ENCODE measurements at regions not wholly inside any gene's neighbourhood (a gene's known extent, or its start where the extent isn't known, plus 50 kb on each side); places are given as distances from the start of the nearest gene placed in this dataset.

DNA sequence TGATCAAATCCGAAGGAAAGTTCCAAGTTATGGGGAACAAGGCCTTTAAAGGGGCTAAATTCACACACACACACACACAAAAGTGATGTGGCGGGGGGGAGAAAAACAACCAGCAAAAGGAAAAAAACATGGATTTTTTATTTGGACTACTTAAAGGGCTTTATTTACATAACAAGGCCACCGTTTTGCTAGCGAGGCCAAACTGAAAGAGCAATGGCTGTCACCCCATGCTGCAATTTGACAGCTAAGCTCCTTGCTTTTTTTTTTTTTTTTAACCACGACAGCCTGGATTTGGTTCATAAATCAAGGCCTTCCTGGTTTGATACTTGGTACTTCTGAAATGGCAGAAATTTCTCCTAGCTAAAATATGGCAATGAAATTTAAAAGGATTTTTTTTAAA, 99.6 kb upstream of the PTCHD1 start:
- TF ChIP-seq, protein P1, sequence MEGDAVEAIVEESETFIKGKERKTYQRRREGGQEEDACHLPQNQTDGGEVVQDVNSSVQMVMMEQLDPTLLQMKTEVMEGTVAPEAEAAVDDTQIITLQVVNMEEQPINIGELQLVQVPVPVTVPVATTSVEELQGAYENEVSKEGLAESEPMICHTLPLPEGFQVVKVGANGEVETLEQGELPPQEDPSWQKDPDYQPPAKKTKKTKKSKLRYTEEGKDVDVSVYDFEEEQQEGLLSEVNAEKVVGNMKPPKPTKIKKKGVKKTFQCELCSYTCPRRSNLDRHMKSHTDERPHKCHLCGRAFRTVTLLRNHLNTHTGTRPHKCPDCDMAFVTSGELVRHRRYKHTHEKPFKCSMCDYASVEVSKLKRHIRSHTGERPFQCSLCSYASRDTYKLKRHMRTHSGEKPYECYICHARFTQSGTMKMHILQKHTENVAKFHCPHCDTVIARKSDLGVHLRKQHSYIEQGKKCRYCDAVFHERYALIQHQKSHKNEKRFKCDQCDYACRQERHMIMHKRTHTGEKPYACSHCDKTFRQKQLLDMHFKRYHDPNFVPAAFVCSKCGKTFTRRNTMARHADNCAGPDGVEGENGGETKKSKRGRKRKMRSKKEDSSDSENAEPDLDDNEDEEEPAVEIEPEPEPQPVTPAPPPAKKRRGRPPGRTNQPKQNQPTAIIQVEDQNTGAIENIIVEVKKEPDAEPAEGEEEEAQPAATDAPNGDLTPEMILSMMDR (IDR thresholded peaks at IDR 0.05): no peak
- TF ChIP-seq POLR2A (IDR thresholded peaks at IDR 0.05): no peak
- intact Hi-C loops (cut with DNase I; ENCODE audit: low total_unique reads): no loop called here
- H3K27me3 ChIP-seq: no peaks in the 10 kb centered on the region
- H3K9me3 ChIP-seq: no peaks in the 10 kb centered on the region
- H3K4me1 ChIP-seq: no peaks in the 10 kb centered on the region
- no peak overlapping the region for H3K4me3 ChIP-seq
- WGBS, 2 donors: 79 to 89% methylated on average over 5 of the region's 5 CpGs
- no peak for DNase-seq
- H3K27ac ChIP-seq: no peak overlapping the region
- H3K36me3 ChIP-seq (ENCODE audit: low read depth, missing control alignments): no peaks in the 10 kb centered on the region

DNA sequence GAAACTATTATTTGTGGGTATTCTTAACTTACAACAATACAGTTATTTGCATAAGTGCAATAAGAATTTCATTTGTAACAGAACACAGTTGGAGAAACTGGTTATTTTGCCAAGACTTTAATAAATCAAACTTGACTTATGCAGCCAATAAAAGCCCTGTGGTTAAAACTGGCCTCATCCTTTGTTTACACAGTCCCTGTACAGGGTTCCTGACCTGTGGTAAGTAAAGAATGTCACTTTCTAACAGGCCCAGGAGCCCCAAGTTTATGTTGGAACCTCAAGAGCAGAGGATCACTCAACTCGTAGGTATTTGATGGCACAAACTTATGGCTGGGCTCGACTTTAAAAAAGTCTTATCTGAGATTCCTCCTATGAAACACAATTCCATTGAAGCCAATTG, 88.6 kb upstream of the PTCHD1 start:
- Histone ChIP-seq H3K4me1 (no peaks in the 10 kb centered on the region), H3K4me3 (no peak overlapping the region), H3K27me3 (no peaks in the 10 kb centered on the region), H3K9me3 (no peaks in the 10 kb centered on the region), H3K36me3 (ENCODE audit: low read depth, missing control alignments) (no peaks in the 10 kb centered on the region), H3K27ac (no peak overlapping the region)
- 82 to 88% methylated on average over 2 of the region's 2 CpGs for WGBS, 2 donors
- intact Hi-C loops (cut with DNase I; ENCODE audit: low total_unique reads): no loop called here
- no peak for DNase-seq
- TF ChIP-seq POLR2A (IDR thresholded peaks at IDR 0.05): no peak
- TF ChIP-seq, protein P1 (IDR thresholded peaks at IDR 0.05): no peak

DNA sequence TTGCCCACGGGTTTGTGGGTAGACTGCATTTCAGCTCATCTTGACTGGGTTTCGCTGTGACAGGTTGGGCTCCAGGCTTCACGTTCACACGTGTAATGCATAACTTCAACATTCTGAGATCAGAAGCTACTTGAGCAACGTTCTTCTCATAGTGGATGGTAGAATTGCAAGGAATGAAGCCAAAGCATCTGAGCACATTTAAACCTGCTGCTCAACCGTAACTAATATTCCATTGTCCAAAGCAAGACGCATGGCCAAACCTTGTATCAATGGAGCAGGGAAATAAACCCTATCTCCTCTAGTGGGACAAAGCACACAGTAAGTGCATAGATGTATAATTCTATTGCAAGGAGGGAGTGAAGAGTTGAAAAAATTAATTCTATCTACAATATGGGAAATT, 86.5 kb upstream of the PTCHD1 start:
- no peak for TF ChIP-seq POLR2A (IDR thresholded peaks at IDR 0.05)
- TF ChIP-seq, protein P1 (IDR thresholded peaks at IDR 0.05): no peak
- intact Hi-C loops (cut with DNase I; ENCODE audit: low total_unique reads): no loop called here
- Histone ChIP-seq H3K27me3 (no peaks in the 10 kb centered on the region), H3K36me3 (ENCODE audit: low read depth, missing control alignments) (no peaks in the 10 kb centered on the region), H3K4me1 (no peaks in the 10 kb centered on the region), H3K9me3 (no peaks in the 10 kb centered on the region), H3K4me3 (no peak overlapping the region), H3K27ac (no peak overlapping the region)
- 95% methylated on average over 7 of the region's 7 CpGs for WGBS, 2 donors
- DNase-seq: no peak

DNA sequence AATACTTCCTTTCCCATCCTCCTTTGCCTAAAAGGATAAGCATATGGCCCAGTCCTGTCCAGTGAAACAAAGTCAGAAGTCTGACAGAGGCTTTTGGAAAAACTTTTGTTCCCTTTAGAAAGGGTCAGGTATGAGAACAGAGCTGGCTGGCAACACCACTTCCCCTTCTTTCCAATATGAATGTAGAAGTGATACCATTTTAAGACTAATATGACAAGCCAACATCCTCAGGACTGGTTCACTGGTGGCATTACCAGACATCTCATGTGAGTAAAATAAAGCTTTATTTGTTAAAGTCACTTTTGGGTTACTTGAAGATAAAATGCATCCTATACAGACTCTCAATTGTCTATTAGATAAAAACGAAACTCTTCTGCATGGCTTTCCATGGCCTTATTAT, 83.6 kb upstream of the PTCHD1 start:
- no peaks in the 10 kb centered on the region for H3K36me3 ChIP-seq (ENCODE audit: low read depth, missing control alignments)
- no peak for TF ChIP-seq POLR2A (IDR thresholded peaks at IDR 0.05)
- TF ChIP-seq, protein P1 (IDR thresholded peaks at IDR 0.05): no peak
- no peak overlapping the region for H3K27ac ChIP-seq
- 85 to 88% methylated on average over 1 of the region's 1 CpG for WGBS, 2 donors
- intact Hi-C loops (cut with DNase I; ENCODE audit: low total_unique reads): no loop called here
- H3K4me1 ChIP-seq: no peaks in the 10 kb centered on the region
- H3K27me3 ChIP-seq: no peaks in the 10 kb centered on the region
- no peaks in the 10 kb centered on the region for H3K9me3 ChIP-seq
- DNase-seq: no peak
- H3K4me3 ChIP-seq: no peak overlapping the region

DNA sequence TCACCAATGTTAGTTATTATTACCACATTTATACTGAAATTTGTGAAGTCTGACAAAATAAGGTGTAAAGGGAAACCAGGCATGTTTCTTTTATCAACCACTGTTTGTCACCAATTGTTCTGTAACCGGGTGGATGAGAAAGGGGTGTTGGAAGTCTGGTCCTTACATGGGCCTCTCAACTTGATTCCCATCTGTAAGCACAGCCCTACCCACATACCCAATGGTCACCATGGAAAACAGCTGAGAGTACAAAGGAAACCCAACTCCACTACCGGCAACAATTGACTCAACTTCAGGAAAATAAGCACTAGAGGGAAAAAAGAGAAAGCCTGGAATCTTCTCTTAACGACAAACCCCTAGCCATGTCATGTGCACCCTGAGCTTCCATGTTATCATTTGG, 70.8 kb upstream of the PTCHD1 start:
- intact Hi-C loops (cut with DNase I; ENCODE audit: low total_unique reads): no loop called here
- TF ChIP-seq POLR2A (IDR thresholded peaks at IDR 0.05): no peak
- TF ChIP-seq, protein P1 (IDR thresholded peaks at IDR 0.05): no peak
- WGBS, 2 donors: 71 to 87% methylated on average over 3 of the region's 3 CpGs

More for the DNA sequence above, 70.8 kb upstream of the PTCHD1 start:
- H3K36me3 ChIP-seq (ENCODE audit: low read depth, missing control alignments): no peaks in the 10 kb centered on the region
- H3K27ac ChIP-seq: no peak overlapping the region
- H3K27me3 ChIP-seq: no peaks in the 10 kb centered on the region
- H3K9me3 ChIP-seq: no peaks in the 10 kb centered on the region
- no peak overlapping the region for H3K4me3 ChIP-seq
- DNase-seq: no peak
- no peaks in the 10 kb centered on the region for H3K4me1 ChIP-seq
